ENCODE measurements at regions not wholly inside any gene's neighbourhood (a gene's known extent, or its start where the extent isn't known, plus 50 kb on each side); places are given as distances from the start of the nearest gene placed in this dataset.

GRCh38 chr4:62275470-62275869 is 1075.3 kb downstream of the ADGRL3 start:
- no peak for DNase-seq
- Histone ChIP-seq H3K4me2 (no peak overlapping the region), H3K9me2 (no peaks in the 10 kb centered on the region), H3K79me2 (ENCODE audit: insufficient read depth) (no peaks in the 10 kb centered on the region), H3K27ac (ENCODE audit: low read depth in 2 of 2, low read length in 1 of 2) (no peak overlapping the region), H3K27me3 (ENCODE audit: insufficient read depth) (no peaks in the 10 kb centered on the region), H3K4me1 (ENCODE audit: control insufficient read depth in 1 of 2, insufficient read depth in 2 of 2, low read depth in 1 of 2, low read length in 1 of 2) (no peaks in the 10 kb centered on the region), H3K9me3 (no peaks in the 10 kb centered on the region), H3K9ac (no peak overlapping the region), H3K4me3 (ENCODE audit: low read depth in 2 of 2, low read length in 1 of 2) (no peak overlapping the region), H4K20me1 (ENCODE audit: insufficient read depth) (no peaks in the 10 kb centered on the region), H3K36me3 (replicated peaks in 1 of 2; ENCODE audit: control insufficient read depth in 1 of 2, insufficient read depth in 2 of 2, low read length in 1 of 2) (no peaks in the 10 kb centered on the region), H3F3A (replicated peaks; ENCODE audit: insufficient read depth) (no peaks in the 10 kb centered on the region), H2AFZ (ENCODE audit: low read depth) (no peak overlapping the region)
- POLR2A ChIA-PET = no interaction called here
- TF ChIP-seq, protein P1, sequence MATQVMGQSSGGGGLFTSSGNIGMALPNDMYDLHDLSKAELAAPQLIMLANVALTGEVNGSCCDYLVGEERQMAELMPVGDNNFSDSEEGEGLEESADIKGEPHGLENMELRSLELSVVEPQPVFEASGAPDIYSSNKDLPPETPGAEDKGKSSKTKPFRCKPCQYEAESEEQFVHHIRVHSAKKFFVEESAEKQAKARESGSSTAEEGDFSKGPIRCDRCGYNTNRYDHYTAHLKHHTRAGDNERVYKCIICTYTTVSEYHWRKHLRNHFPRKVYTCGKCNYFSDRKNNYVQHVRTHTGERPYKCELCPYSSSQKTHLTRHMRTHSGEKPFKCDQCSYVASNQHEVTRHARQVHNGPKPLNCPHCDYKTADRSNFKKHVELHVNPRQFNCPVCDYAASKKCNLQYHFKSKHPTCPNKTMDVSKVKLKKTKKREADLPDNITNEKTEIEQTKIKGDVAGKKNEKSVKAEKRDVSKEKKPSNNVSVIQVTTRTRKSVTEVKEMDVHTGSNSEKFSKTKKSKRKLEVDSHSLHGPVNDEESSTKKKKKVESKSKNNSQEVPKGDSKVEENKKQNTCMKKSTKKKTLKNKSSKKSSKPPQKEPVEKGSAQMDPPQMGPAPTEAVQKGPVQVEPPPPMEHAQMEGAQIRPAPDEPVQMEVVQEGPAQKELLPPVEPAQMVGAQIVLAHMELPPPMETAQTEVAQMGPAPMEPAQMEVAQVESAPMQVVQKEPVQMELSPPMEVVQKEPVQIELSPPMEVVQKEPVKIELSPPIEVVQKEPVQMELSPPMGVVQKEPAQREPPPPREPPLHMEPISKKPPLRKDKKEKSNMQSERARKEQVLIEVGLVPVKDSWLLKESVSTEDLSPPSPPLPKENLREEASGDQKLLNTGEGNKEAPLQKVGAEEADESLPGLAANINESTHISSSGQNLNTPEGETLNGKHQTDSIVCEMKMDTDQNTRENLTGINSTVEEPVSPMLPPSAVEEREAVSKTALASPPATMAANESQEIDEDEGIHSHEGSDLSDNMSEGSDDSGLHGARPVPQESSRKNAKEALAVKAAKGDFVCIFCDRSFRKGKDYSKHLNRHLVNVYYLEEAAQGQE (IDR thresholded peaks at IDR 0.05; ENCODE audit: low read depth, low read length) = no peak
- TF ChIP-seq TAF1 (IDR thresholded peaks at IDR 0.05; ENCODE audit: borderline replicate concordance, low read depth, low read length) (no peak), FOXM1 (IDR thresholded peaks at IDR 0.05; ENCODE audit: low read depth) (no peak), RXRA (IDR thresholded peaks at IDR 0.05; ENCODE audit: borderline replicate concordance, low read depth) (no peak), CTCF (IDR thresholded peaks at IDR 0.05) (no peak), FOXJ3 (CRISPR knock-in tag; IDR thresholded peaks at IDR 0.05) (no peak), YY1 (IDR thresholded peaks at IDR 0.05; ENCODE audit: low read depth) (no peak), MXI1 (IDR thresholded peaks at IDR 0.05; ENCODE audit: low read depth, low read length) (no peak), EZH2phosphoT487 (IDR thresholded peaks at IDR 0.05; ENCODE audit: borderline replicate concordance, low read depth) (no peak), MEF2A (IDR thresholded peaks at IDR 0.05; ENCODE audit: borderline replicate concordance, low read depth) (no peak), EP300 (IDR thresholded peaks at IDR 0.05; ENCODE audit: borderline replicate concordance in 1 of 2, low read depth in 1 of 2, low read length in 1 of 2) (no peak), POLR2AphosphoS5 (IDR thresholded peaks at IDR 0.05; ENCODE audit: low read depth, low read length) (no peak), GABPA (IDR thresholded peaks at IDR 0.05; ENCODE audit: low read depth) (no peak), RCOR1 (IDR thresholded peaks at IDR 0.05; ENCODE audit: low read length) (no peak)
- TF ChIP-seq, protein P2, sequence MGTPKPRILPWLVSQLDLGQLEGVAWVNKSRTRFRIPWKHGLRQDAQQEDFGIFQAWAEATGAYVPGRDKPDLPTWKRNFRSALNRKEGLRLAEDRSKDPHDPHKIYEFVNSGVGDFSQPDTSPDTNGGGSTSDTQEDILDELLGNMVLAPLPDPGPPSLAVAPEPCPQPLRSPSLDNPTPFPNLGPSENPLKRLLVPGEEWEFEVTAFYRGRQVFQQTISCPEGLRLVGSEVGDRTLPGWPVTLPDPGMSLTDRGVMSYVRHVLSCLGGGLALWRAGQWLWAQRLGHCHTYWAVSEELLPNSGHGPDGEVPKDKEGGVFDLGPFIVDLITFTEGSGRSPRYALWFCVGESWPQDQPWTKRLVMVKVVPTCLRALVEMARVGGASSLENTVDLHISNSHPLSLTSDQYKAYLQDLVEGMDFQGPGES (IDR thresholded peaks at IDR 0.05; ENCODE audit: low read depth, low read length) = no peak
- TF ChIP-seq, protein P3, sequence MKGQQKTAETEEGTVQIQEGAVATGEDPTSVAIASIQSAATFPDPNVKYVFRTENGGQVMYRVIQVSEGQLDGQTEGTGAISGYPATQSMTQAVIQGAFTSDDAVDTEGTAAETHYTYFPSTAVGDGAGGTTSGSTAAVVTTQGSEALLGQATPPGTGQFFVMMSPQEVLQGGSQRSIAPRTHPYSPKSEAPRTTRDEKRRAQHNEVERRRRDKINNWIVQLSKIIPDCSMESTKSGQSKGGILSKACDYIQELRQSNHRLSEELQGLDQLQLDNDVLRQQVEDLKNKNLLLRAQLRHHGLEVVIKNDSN (IDR thresholded peaks at IDR 0.05; ENCODE audit: borderline replicate concordance, low read depth) = no peak
- TF ChIP-seq, protein P4, sequence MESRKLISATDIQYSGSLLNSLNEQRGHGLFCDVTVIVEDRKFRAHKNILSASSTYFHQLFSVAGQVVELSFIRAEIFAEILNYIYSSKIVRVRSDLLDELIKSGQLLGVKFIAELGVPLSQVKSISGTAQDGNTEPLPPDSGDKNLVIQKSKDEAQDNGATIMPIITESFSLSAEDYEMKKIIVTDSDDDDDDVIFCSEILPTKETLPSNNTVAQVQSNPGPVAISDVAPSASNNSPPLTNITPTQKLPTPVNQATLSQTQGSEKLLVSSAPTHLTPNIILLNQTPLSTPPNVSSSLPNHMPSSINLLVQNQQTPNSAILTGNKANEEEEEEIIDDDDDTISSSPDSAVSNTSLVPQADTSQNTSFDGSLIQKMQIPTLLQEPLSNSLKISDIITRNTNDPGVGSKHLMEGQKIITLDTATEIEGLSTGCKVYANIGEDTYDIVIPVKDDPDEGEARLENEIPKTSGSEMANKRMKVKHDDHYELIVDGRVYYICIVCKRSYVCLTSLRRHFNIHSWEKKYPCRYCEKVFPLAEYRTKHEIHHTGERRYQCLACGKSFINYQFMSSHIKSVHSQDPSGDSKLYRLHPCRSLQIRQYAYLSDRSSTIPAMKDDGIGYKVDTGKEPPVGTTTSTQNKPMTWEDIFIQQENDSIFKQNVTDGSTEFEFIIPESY (IDR thresholded peaks at IDR 0.05; ENCODE audit: borderline replicate concordance, low read depth) = no peak
- TF ChIP-seq, protein P5, sequence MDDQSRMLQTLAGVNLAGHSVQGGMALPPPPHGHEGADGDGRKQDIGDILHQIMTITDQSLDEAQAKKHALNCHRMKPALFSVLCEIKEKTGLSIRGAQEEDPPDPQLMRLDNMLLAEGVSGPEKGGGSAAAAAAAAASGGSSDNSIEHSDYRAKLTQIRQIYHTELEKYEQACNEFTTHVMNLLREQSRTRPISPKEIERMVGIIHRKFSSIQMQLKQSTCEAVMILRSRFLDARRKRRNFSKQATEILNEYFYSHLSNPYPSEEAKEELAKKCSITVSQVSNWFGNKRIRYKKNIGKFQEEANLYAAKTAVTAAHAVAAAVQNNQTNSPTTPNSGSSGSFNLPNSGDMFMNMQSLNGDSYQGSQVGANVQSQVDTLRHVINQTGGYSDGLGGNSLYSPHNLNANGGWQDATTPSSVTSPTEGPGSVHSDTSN (IDR thresholded peaks at IDR 0.05) = no peak
- CTCF ChIA-PET = interaction anchor here (1.1 kb wide), 1 partner anchor 9 kb away, joined by 3 read pairs; no protein-coding TSS in a partner anchor
